ENCODE measurements at regions not wholly inside any gene's neighbourhood (a gene's known extent, or its start where the extent isn't known, plus 50 kb on each side); places are given as distances from the start of the nearest gene placed in this dataset.

- H3K36me3 ChIP-seq, result no peaks in the 10 kb centered on the region
- DNase-seq (no peak), ATAC-seq (no peak)
- no peak overlapping the region for H3K4me3 ChIP-seq
- no peak for TF ChIP-seq CTCF (IDR thresholded peaks at IDR 0.05)
- no peaks in the 10 kb centered on the region for H3K4me1 ChIP-seq
- H3K27ac ChIP-seq, result no peak overlapping the region
- intact Hi-C loops (cut with DNase I), result no loop called here
- H3K9me3 ChIP-seq, result no peaks in the 10 kb centered on the region
- peaks cover 0 to 4% (median 0%) of the 10 kb centered on the region in 7 donors for H3K27me3 ChIP-seq
- WGBS, 2 donors, result 84 to 90% methylated on average over 5 of the region's 5 CpGs
Observed at GRCh38 chr21:14321042-14321441, 61.9 kb downstream of the HSPA13 start.

GRCh38 chr21:14319805-14320204, 63.1 kb downstream of the HSPA13 start:
- no peak overlapping the region for H3K27ac ChIP-seq
- no peak for TF ChIP-seq CTCF (IDR thresholded peaks at IDR 0.05)
- H3K27me3 ChIP-seq, result peaks cover 0 to 4% (median 0%) of the 10 kb centered on the region in 7 donors
- no peaks in the 10 kb centered on the region for H3K9me3 ChIP-seq
- no peaks in the 10 kb centered on the region for H3K36me3 ChIP-seq
- ATAC-seq (no peak), DNase-seq (no peak)
- intact Hi-C loops (cut with DNase I), result no loop called here
- 46 to 62% methylated on average over 1 of the region's 1 CpG for WGBS, 2 donors
- H3K4me1 ChIP-seq, result no peaks in the 10 kb centered on the region
- H3K4me3 ChIP-seq, result no peak overlapping the region

DNA sequence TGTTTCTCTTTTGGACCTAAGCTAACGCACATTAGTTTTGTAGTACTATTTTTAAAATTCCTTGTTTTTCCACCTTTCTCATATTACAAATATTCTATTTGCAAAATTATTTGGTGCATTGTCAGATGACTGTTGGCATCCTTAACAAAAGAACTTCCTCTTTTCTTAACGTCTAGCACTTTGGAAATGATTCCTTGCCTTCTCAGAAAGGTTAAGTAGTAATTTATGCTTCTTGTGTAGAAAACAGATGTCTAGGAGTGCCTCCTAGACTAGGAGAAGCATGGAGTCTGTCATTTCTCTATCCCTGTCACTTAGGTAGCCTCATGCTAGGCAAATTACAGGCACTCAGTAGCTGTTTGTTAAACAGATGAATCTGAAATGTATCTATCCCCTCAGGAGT, 64.4 kb downstream of the HSPA13 start:
- TF ChIP-seq CTCF (IDR thresholded peaks at IDR 0.05), result no peak
- H3K4me1 ChIP-seq, result no peaks in the 10 kb centered on the region
- H3K9me3 ChIP-seq, result no peaks in the 10 kb centered on the region
- H3K27me3 ChIP-seq, result peaks cover 0 to 4% (median 0%) of the 10 kb centered on the region in 7 donors
- intact Hi-C loops (cut with DNase I), result no loop called here
- no peak overlapping the region for H3K4me3 ChIP-seq
- no peaks in the 10 kb centered on the region for H3K36me3 ChIP-seq
- DNase-seq (no peak), ATAC-seq (no peak)
- no peak overlapping the region for H3K27ac ChIP-seq
- WGBS, 2 donors, result 44 to 57% methylated on average over 2 of the region's 2 CpGs

- Histone ChIP-seq H3K27ac (no peak overlapping the region), H3K4me3 (no peak overlapping the region), H3K9me3 (no peaks in the 10 kb centered on the region), H3K27me3 (peaks cover 0 to 4% (median 0%) of the 10 kb centered on the region in 7 donors), H3K36me3 (no peaks in the 10 kb centered on the region), H3K4me1 (no peaks in the 10 kb centered on the region)
- 75 to 77% methylated on average over 4 of the region's 4 CpGs for WGBS, 2 donors
- ATAC-seq, result no peak
- DNase-seq, result no peak
- intact Hi-C loops (cut with DNase I), result no loop called here
- no peak for TF ChIP-seq CTCF (IDR thresholded peaks at IDR 0.05)
Observed at GRCh38 chr21:14317507-14317906, 65.4 kb downstream of the HSPA13 start.

GRCh38 chr21:14313300-14313699, 69.6 kb downstream of the HSPA13 start:
- no peak overlapping the region for H3K4me3 ChIP-seq
- TF ChIP-seq CTCF (IDR thresholded peaks at IDR 0.05), result no peak
- DNase-seq, result no peak
- intact Hi-C loops (cut with DNase I), result no loop called here
- no peaks in the 10 kb centered on the region for H3K36me3 ChIP-seq
- WGBS, 2 donors, result 53 to 62% methylated on average over 8 of the region's 8 CpGs
- ATAC-seq, result no peak
- peaks cover 0 to 3% (median 0%) of the 10 kb centered on the region in 7 donors for H3K27me3 ChIP-seq
- H3K4me1 ChIP-seq, result no peaks in the 10 kb centered on the region
- no peak overlapping the region for H3K27ac ChIP-seq
- H3K9me3 ChIP-seq, result no peaks in the 10 kb centered on the region

Data from heart right ventricle (tissue), 16 donors.